Upper lobe of left lung (tissue), 6 donors: ENCODE measurements at regions not wholly inside any gene's neighbourhood (a gene's known extent, or its start where the extent isn't known, plus 50 kb on each side); places are given as distances from the start of the nearest gene placed in this dataset.
A peak's percentile ranks its signal among the peaks of the same experiment; 100 is the strongest.

Experiments
- ATAC-seq, 2 donors: fragments of 200-7000 bp; cut with Tn5 transposase; one replicate each; pipeline ENCODE4 v1.9.1; 2022; ENCODE audit warnings: mild to moderate bottlenecking in 2 of 2, moderate library complexity in 2 of 2; ENCODE audit not compliant: low FRiP score in 2 of 2
- DNase-seq, 2 donors: peaks; one replicate each; pipeline ENCODE4 v3.0.0-alpha.2; 2019 to 2020
- H3K27ac ChIP-seq, 4 donors: fragments of 200-600 bp; sonication (generic); one replicate each; pipeline ENCODE4 v1.5.1; 2016 to 2019
- H3K27me3 ChIP-seq, 4 donors: fragments of 200-600 bp; sonication (generic); one replicate each; pipeline ENCODE4 v1.5.1; 2017 to 2019
- H3K36me3 ChIP-seq, 4 donors: fragments of 200-600 bp; sonication (generic); one replicate each; pipeline ENCODE4 v1.5.1; 2016 to 2019
- H3K4me1 ChIP-seq, 4 donors: fragments of 200-600 bp; sonication (generic); one replicate each; pipeline ENCODE4 v1.5.1; 2018 to 2019
- H3K4me3 ChIP-seq, 4 donors: fragments of 200-600 bp; sonication (generic); one replicate each; pipeline ENCODE4 v1.5.1; 2017 to 2019; ENCODE audit warnings: mild to moderate bottlenecking in 2 of 4, moderate library complexity in 1 of 4
- H3K9me3 ChIP-seq, 4 donors: fragments of 200-600 bp; sonication (generic); one replicate each; pipeline ENCODE4 v1.5.1; 2018 to 2019
- EP300 ChIP-seq, 4 donors: sonication (generic); formaldehyde crosslinking; IDR thresholded peaks; one replicate each; pipeline ENCODE4 v1.5.1; 2017; ENCODE audit warnings: antibody characterized with exemption in 4 of 4, control low read depth in 2 of 4
- POLR2A ChIP-seq, 4 donors: fragments of 450-650 bp; IDR thresholded peaks; one replicate each; pipeline ENCODE4 v1.5.1; 2016 to 2017; ENCODE audit warnings: antibody characterized with exemption in 4 of 4, mild to moderate bottlenecking in 2 of 4
- POLR2AphosphoS5 ChIP-seq, 2 donors: sonication (generic); formaldehyde crosslinking; IDR thresholded peaks; one replicate each; pipeline ENCODE4 v1.5.1; 2017; ENCODE audit warnings: antibody characterized with exemption in 2 of 2
- WGBS, 2 donors: methylation state at CpG; one replicate each; pipeline ENCODE4 v1.1.5; 2017 to 2018; 5-methylcytosine and 5-hydroxymethylcytosine counted together
- TF ChIP-seq, protein P1 (sequence below), 6 experiments: fragments of 450-650 bp in 4 of 6; fragments of 200-600 bp in 2 of 6; sonication (generic) in 2 of 6; IDR thresholded peaks; one replicate each; pipeline ENCODE4 v1.5.1; 2016 to 2019; ENCODE audit warnings: antibody characterized with exemption in 6 of 6
- donor health status: DM: no; HTN: no; CAD: no; lungs with moderate emphysema.
- donor health status: DM: no; HTN: yes; CAD: no; lungs with severe emphysema.

GRCh38 chr1:240682166-240682858 is 70.4 kb upstream of the GREM2 start:
- H3K9me3 ChIP-seq = no peaks in the 10 kb centered on the region
- DNase-seq (no peak), ATAC-seq (no peak)
- H3K4me3 ChIP-seq = no peak overlapping the region
- WGBS, 2 donors = 56 to 57% methylated on average over 6 of the region's 6 CpGs
- TF ChIP-seq EP300 (IDR thresholded peaks at IDR 0.05) = no peak
- no peak for TF ChIP-seq POLR2A (IDR thresholded peaks at IDR 0.05)
- TF ChIP-seq POLR2AphosphoS5 (IDR thresholded peaks at IDR 0.05) = no peak
- TF ChIP-seq, protein P1, sequence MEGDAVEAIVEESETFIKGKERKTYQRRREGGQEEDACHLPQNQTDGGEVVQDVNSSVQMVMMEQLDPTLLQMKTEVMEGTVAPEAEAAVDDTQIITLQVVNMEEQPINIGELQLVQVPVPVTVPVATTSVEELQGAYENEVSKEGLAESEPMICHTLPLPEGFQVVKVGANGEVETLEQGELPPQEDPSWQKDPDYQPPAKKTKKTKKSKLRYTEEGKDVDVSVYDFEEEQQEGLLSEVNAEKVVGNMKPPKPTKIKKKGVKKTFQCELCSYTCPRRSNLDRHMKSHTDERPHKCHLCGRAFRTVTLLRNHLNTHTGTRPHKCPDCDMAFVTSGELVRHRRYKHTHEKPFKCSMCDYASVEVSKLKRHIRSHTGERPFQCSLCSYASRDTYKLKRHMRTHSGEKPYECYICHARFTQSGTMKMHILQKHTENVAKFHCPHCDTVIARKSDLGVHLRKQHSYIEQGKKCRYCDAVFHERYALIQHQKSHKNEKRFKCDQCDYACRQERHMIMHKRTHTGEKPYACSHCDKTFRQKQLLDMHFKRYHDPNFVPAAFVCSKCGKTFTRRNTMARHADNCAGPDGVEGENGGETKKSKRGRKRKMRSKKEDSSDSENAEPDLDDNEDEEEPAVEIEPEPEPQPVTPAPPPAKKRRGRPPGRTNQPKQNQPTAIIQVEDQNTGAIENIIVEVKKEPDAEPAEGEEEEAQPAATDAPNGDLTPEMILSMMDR (IDR thresholded peaks at IDR 0.05) = no peak
- no peak overlapping the region for H3K27ac ChIP-seq
- no peaks in the 10 kb centered on the region for H3K27me3 ChIP-seq
- H3K36me3 ChIP-seq = no peaks in the 10 kb centered on the region
- no peaks in the 10 kb centered on the region for H3K4me1 ChIP-seq

DNA sequence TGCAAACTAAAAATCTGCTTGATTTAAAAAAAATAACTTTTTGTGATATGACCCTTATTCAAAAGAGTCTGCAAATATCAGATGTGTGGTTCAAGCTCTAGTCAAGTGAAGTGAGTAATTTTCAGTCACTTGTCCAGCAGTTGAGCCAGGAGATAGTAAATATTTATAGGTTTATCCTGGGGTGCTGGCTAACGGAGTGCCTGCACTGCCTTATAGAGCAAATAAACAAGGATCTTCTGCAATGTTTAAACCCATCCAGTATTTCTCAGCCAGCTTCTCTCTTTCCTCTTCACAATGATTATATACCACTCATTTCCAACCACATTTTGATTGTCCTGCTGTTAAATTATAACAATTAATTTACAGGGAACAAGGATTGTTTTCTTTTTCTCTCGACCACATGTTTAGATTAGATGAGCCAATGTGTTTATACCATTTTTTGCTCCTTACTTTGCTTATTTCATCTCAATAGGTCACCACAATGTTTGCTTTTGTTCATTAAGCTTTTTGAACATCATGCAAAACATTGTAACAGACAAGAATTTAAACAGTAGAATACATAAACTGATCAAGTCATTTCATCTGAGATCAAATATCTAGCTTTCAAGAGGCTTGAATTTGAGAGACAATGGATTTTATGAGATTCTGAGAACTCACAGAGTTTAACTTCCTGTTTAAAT is 60.3 kb upstream of the GREM2 start:
- DNase-seq (no peak), ATAC-seq (no peak)
- Histone ChIP-seq H3K36me3 (no peaks in the 10 kb centered on the region), H3K9me3 (no peaks in the 10 kb centered on the region), H3K27me3 (no peaks in the 10 kb centered on the region), H3K4me1 (no peaks in the 10 kb centered on the region), H3K27ac (no peak overlapping the region), H3K4me3 (no peak overlapping the region)
- 33 to 41% methylated on average over 2 of the region's 2 CpGs for WGBS, 2 donors
- TF ChIP-seq POLR2AphosphoS5 (IDR thresholded peaks at IDR 0.05) (no peak), EP300 (IDR thresholded peaks at IDR 0.05) (no peak), POLR2A (IDR thresholded peaks at IDR 0.05) (no peak)
- TF ChIP-seq, protein P1 (IDR thresholded peaks at IDR 0.05) = no peak

DNA sequence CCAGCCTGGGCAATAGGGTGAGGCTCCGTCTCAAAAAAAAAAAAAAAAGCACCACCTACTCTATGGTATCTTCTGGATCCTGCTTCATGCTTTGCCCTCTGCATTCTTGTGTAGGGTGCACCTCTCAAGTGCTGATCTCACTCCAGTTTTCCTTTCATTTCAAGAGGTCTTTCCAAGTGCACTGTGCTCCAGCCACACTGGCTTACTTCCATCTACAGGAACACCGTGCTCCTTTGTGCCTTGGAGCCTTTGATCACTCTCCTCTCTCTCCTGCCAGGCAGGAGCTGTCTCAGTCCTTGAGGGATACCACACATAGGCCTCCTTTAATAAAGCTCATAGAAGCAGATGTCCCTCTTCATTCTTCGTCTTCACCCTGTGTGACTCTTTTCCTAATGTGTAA is 55.4 kb upstream of the GREM2 start:
- H3K27ac ChIP-seq = no peak overlapping the region

DNA sequence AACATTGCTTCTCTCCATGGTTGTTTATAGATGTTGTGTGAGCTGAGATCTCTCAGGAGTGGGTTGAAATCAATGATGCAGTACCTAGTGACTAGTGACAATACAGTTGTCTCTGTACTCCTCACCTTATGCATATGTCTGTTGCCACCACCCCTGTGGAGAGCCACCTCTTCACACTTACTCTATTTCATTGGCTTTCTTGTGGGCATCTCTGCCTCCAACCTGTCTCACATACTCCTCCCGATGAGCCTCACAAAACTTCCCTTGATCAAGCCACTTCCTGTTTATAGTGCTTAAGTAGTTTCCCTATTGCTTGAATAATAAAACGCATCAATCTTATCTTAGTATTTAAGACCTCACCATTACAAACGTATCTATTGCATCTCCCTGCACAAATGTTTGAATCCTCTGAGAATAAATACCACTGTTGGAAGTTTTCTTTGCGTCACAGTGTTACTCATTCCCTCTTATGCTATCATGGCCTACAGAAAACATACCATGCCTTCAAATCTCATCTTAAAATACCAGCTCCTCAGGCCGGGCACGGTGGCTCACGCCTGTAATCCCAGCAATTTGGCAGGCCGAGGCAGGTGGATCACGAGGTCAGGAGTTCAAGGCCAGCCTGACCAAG is 54.7 kb upstream of the GREM2 start:
- H3K27me3 ChIP-seq = no peaks in the 10 kb centered on the region
- no peaks in the 10 kb centered on the region for H3K9me3 ChIP-seq
- no peak overlapping the region for H3K27ac ChIP-seq
- TF ChIP-seq EP300 (IDR thresholded peaks at IDR 0.05) = no peak
- ATAC-seq = no peak
- 69 to 72% methylated on average over 9 of the region's 9 CpGs for WGBS, 2 donors
- no peaks in the 10 kb centered on the region for H3K4me1 ChIP-seq
- H3K36me3 ChIP-seq = no peaks in the 10 kb centered on the region
- H3K4me3 ChIP-seq = no peak overlapping the region
- DNase-seq = no peak

More for the DNA sequence above, 55.4 kb upstream of the GREM2 start:
- peak in 1 of 4 donors; percentile 28 for TF ChIP-seq EP300 (IDR thresholded peaks at IDR 0.05)
- TF ChIP-seq, protein P1 (IDR thresholded peaks at IDR 0.05) = no peak
- Histone ChIP-seq H3K4me3 (no peak overlapping the region), H3K9me3 (no peaks in the 10 kb centered on the region), H3K36me3 (no peaks in the 10 kb centered on the region), H3K27me3 (no peaks in the 10 kb centered on the region), H3K4me1 (no peaks in the 10 kb centered on the region)
- ATAC-seq (peak; percentile 55 to 83), DNase-seq (peak in 1 of 2 donors; percentile 68)
- 50 to 66% methylated on average over 3 of the region's 3 CpGs for WGBS, 2 donors

DNA sequence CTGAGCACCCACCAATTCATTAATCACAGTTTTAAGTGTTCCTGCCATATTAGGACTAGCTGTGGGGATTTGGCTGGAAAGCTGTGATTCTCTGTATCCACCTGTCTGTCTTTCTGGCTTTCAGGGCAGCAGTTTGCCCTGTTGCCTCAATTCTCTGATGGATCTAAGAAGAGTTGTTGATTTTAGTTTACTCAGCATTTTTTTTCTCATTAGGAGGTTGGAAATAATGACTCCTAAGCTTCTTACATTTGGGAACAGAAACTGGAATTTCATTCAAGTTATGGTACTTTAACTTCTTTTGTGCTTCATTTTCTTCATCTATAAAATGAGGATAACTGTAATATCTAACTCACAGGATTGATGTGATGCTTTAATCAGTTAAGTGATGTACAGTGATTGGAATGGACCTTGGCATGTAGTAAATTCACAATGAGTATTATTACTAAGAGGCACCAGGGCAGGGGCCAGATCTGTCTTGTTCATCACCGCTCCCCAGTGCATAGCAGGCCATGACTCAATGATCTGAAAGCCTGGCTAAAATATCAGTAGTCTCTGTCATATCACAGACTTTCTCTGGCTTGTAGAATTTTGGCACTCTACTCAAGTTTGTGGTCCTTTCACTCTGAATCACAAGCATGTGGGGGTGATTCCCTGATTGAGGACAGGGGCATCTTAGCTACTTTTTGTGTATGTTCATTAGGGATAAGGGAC is 51.4 kb upstream of the GREM2 start:
- Histone ChIP-seq H3K36me3 (no peaks in the 10 kb centered on the region), H3K27ac (no peak overlapping the region), H3K27me3 (no peaks in the 10 kb centered on the region), H3K9me3 (no peaks in the 10 kb centered on the region), H3K4me1 (no peaks in the 10 kb centered on the region), H3K4me3 (no peak overlapping the region)
- no peak for TF ChIP-seq POLR2AphosphoS5 (IDR thresholded peaks at IDR 0.05)
- TF ChIP-seq POLR2A (IDR thresholded peaks at IDR 0.05) = no peak
- TF ChIP-seq, protein P1 (IDR thresholded peaks at IDR 0.05) = no peak
- no peak for TF ChIP-seq EP300 (IDR thresholded peaks at IDR 0.05)
- DNase-seq (no peak), ATAC-seq (peak in 1 of 2 donors; percentile 81)
- 96 to 100% methylated on average over 1 of the region's 1 CpG for WGBS, 2 donors
